ENCODE measurements at regions not wholly inside any gene's neighbourhood (a gene's known extent, or its start where the extent isn't known, plus 50 kb on each side); places are given as distances from the start of the nearest gene placed in this dataset.

GRCh38 chr2:216292475-216292874, 79.8 kb downstream of the MARCHF4 start:
- no peak for DNase-seq (ENCODE audit: low spot score)
- no peak for TF ChIP-seq POLR2A (IDR thresholded peaks at IDR 0.05)
- TF ChIP-seq CTCF (IDR thresholded peaks at IDR 0.05), result no peak
- TF ChIP-seq POLR2AphosphoS5 (IDR thresholded peaks at IDR 0.05), result no peak
- Histone ChIP-seq H3K27ac (no peak overlapping the region), H3K4me3 (no peak overlapping the region), H3K4me1 (replicated peaks) (no peaks in the 10 kb centered on the region), H3K36me3 (no peaks in the 10 kb centered on the region), H3K27me3 (replicated peaks; ENCODE audit: insufficient read depth) (no peaks in the 10 kb centered on the region), H3K9me3 (no peaks in the 10 kb centered on the region)
- 97% methylated on average over 5 of the region's 5 CpGs for WGBS
- intact Hi-C loops (cut with DNase I), result no loop called here

GRCh38 chr2:216289470-216289869, 82.8 kb downstream of the MARCHF4 start:
- intact Hi-C loops (cut with DNase I), result no loop called here
- Histone ChIP-seq H3K4me3 (no peak overlapping the region), H3K27me3 (replicated peaks; ENCODE audit: insufficient read depth) (no peaks in the 10 kb centered on the region), H3K9me3 (no peaks in the 10 kb centered on the region), H3K4me1 (replicated peaks) (no peaks in the 10 kb centered on the region), H3K27ac (no peak overlapping the region), H3K36me3 (no peaks in the 10 kb centered on the region)
- no peak for DNase-seq (ENCODE audit: low spot score)
- TF ChIP-seq CTCF (IDR thresholded peaks at IDR 0.05) (no peak), POLR2A (IDR thresholded peaks at IDR 0.05) (no peak), POLR2AphosphoS5 (IDR thresholded peaks at IDR 0.05) (no peak)
- 10% methylated on average over 2 of the region's 2 CpGs for WGBS

- no peak overlapping the region for H3K27ac ChIP-seq
- no peaks in the 10 kb centered on the region for H3K36me3 ChIP-seq
- WGBS, result 29% methylated on average over 4 of the region's 5 CpGs
- no peaks in the 10 kb centered on the region for H3K4me1 ChIP-seq (replicated peaks)
- H3K27me3 ChIP-seq (replicated peaks; ENCODE audit: insufficient read depth), result no peaks in the 10 kb centered on the region
- TF ChIP-seq CTCF (IDR thresholded peaks at IDR 0.05), result no peak
- TF ChIP-seq POLR2AphosphoS5 (IDR thresholded peaks at IDR 0.05), result no peak
- TF ChIP-seq POLR2A (IDR thresholded peaks at IDR 0.05), result no peak
- DNase-seq (ENCODE audit: low spot score), result peak; percentile 4
- H3K4me3 ChIP-seq, result no peak overlapping the region
- H3K9me3 ChIP-seq, result no peaks in the 10 kb centered on the region
- intact Hi-C loops (cut with DNase I), result no loop called here
Measured at GRCh38 chr2:216287251-216287650, 85.0 kb downstream of the MARCHF4 start.

GRCh38 chr2:216286616-216287231, 85.6 kb downstream of the MARCHF4 start:
- Histone ChIP-seq H3K27me3 (replicated peaks; ENCODE audit: insufficient read depth) (no peaks in the 10 kb centered on the region), H3K27ac (no peak overlapping the region), H3K9me3 (no peaks in the 10 kb centered on the region), H3K4me3 (no peak overlapping the region), H3K4me1 (replicated peaks) (no peaks in the 10 kb centered on the region), H3K36me3 (no peaks in the 10 kb centered on the region)
- no peak for TF ChIP-seq POLR2AphosphoS5 (IDR thresholded peaks at IDR 0.05)
- no peak for TF ChIP-seq CTCF (IDR thresholded peaks at IDR 0.05)
- no peak for TF ChIP-seq POLR2A (IDR thresholded peaks at IDR 0.05)
- intact Hi-C loops (cut with DNase I), result no loop called here
- peak; percentile 22 for DNase-seq (ENCODE audit: low spot score)
- 31% methylated on average over 8 of the region's 8 CpGs for WGBS

- TF ChIP-seq CTCF (IDR thresholded peaks at IDR 0.05) (no peak), POLR2A (IDR thresholded peaks at IDR 0.05) (no peak), POLR2AphosphoS5 (IDR thresholded peaks at IDR 0.05) (no peak)
- H3K27me3 ChIP-seq (replicated peaks; ENCODE audit: insufficient read depth), result no peaks in the 10 kb centered on the region
- intact Hi-C loops (cut with DNase I), result no loop called here
- H3K27ac ChIP-seq, result no peak overlapping the region
- no peak for DNase-seq (ENCODE audit: low spot score)
- no peaks in the 10 kb centered on the region for H3K9me3 ChIP-seq
- no peaks in the 10 kb centered on the region for H3K36me3 ChIP-seq
- no peak overlapping the region for H3K4me3 ChIP-seq
- H3K4me1 ChIP-seq (replicated peaks), result no peaks in the 10 kb centered on the region
- 55% methylated on average over 7 of the region's 7 CpGs for WGBS
Measured at GRCh38 chr2:216285701-216286100, 86.6 kb downstream of the MARCHF4 start.

Data from prostate gland (tissue), 2 donors.